ENCODE measurements at regions not wholly inside any gene's neighbourhood (a gene's known extent, or its start where the extent isn't known, plus 50 kb on each side); places are given as distances from the start of the nearest gene placed in this dataset.

GRCh38 chrX:129249563-129249962, 273.7 kb downstream of the SMARCA1 start:
- TF ChIP-seq ZBTB7A (IDR thresholded peaks at IDR 0.05; ENCODE audit: low read depth) (no peak), RAD21 (IDR thresholded peaks at IDR 0.05; ENCODE audit: low read depth) (no peak), MAX (IDR thresholded peaks at IDR 0.05) (no peak), USF1 (IDR thresholded peaks at IDR 0.05) (no peak), TCF12 (IDR thresholded peaks at IDR 0.05; ENCODE audit: low read depth) (no peak)

GRCh38 chrX:129247642-129248041, 275.6 kb downstream of the SMARCA1 start:
- no peak for TF ChIP-seq YY1 (IDR thresholded peaks at IDR 0.05; ENCODE audit: low read depth)
- TF ChIP-seq ZBTB7A (IDR thresholded peaks at IDR 0.05; ENCODE audit: low read depth) = no peak
- TF ChIP-seq EP300 (IDR thresholded peaks at IDR 0.05; ENCODE audit: borderline replicate concordance) = no peak
- TF ChIP-seq TAF1 (IDR thresholded peaks at IDR 0.05; ENCODE audit: low read depth) = no peak
- no peak for TF ChIP-seq CEBPB (IDR thresholded peaks at IDR 0.05)
- TF ChIP-seq RAD21 (IDR thresholded peaks at IDR 0.05; ENCODE audit: low read depth) = no peak
- TF ChIP-seq NFIC (IDR thresholded peaks at IDR 0.05) = no peak
- TF ChIP-seq TCF12 (IDR thresholded peaks at IDR 0.05; ENCODE audit: low read depth) = no peak
- TF ChIP-seq EGR1 (IDR thresholded peaks at IDR 0.05) = no peak
- TF ChIP-seq MAX (IDR thresholded peaks at IDR 0.05) = no peak
- TF ChIP-seq REST (IDR thresholded peaks at IDR 0.05; ENCODE audit: low read depth) = no peak
- TF ChIP-seq CREB1 (IDR thresholded peaks at IDR 0.05; ENCODE audit: low read depth) = no peak
- TF ChIP-seq TEAD4 (IDR thresholded peaks at IDR 0.05) = no peak

GRCh38 chrX:129239371-129239770, 283.9 kb downstream of the SMARCA1 start:
- TF ChIP-seq CREB1 (IDR thresholded peaks at IDR 0.05; ENCODE audit: low read depth) (no peak), RAD21 (IDR thresholded peaks at IDR 0.05; ENCODE audit: low read depth) (no peak), ZBTB7A (IDR thresholded peaks at IDR 0.05; ENCODE audit: low read depth) (no peak), MAX (IDR thresholded peaks at IDR 0.05) (no peak), USF1 (IDR thresholded peaks at IDR 0.05) (no peak), TCF12 (IDR thresholded peaks at IDR 0.05; ENCODE audit: low read depth) (no peak), EGR1 (IDR thresholded peaks at IDR 0.05) (no peak), TAF1 (IDR thresholded peaks at IDR 0.05; ENCODE audit: low read depth) (no peak), EP300 (IDR thresholded peaks at IDR 0.05; ENCODE audit: borderline replicate concordance) (no peak), FOXM1 (IDR thresholded peaks at IDR 0.05; ENCODE audit: borderline replicate concordance, low read depth) (no peak), YY1 (IDR thresholded peaks at IDR 0.05; ENCODE audit: low read depth) (no peak), TEAD4 (IDR thresholded peaks at IDR 0.05) (no peak), NFIC (IDR thresholded peaks at IDR 0.05) (no peak), REST (IDR thresholded peaks at IDR 0.05; ENCODE audit: low read depth) (no peak), CEBPB (IDR thresholded peaks at IDR 0.05) (no peak)

- TF ChIP-seq USF1 (IDR thresholded peaks at IDR 0.05) (no peak), MAX (IDR thresholded peaks at IDR 0.05) (no peak)
These were observed 285.3 kb downstream of the SMARCA1 start for GRCh38 chrX:129238011-129238410.

- TF ChIP-seq EP300 (IDR thresholded peaks at IDR 0.05; ENCODE audit: borderline replicate concordance) = no peak
- TF ChIP-seq TAF1 (IDR thresholded peaks at IDR 0.05; ENCODE audit: low read depth) = no peak
- no peak for TF ChIP-seq REST (IDR thresholded peaks at IDR 0.05; ENCODE audit: low read depth)
These were observed 287.4 kb downstream of the SMARCA1 start for GRCh38 chrX:129235903-129236302.
